GM19467 (cell line): ENCODE measurements at regions not wholly inside any gene's neighbourhood (a gene's known extent, or its start where the extent isn't known, plus 50 kb on each side); places are given as distances from the start of the nearest gene placed in this dataset.

Experiments used
- ATAC-seq: cut with Tn5 transposase; IDR thresholded peaks from one replicate; pipeline ENCODE4 v1.9.1; 2021; ENCODE audit warnings: mild to moderate bottlenecking, moderate library complexity; ENCODE audit not compliant: unreplicated experiment

DNA sequence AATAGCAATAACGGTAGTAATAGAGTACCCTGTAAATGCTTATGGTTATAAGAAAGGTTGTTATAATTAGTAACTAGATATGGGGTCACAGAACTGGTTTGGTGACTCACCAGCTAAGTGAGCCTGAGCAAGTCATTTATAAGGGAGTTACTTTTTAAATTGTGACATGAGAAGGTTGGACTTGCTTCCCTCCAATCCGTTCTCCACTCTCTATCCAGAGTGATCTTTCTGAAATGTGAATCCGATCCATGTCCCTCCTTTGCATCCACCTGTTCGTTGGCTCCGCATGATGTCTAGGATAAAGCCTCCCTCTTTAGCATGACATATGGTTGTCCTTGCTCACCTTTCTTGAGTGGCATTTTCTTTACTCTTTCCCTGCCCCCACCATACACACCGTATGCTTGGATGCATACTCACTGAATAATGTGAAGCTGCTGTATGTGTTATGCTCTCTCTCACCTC lies 83.1 kb downstream of the CDC42EP3 start:
- ATAC-seq, result no peak

DNA sequence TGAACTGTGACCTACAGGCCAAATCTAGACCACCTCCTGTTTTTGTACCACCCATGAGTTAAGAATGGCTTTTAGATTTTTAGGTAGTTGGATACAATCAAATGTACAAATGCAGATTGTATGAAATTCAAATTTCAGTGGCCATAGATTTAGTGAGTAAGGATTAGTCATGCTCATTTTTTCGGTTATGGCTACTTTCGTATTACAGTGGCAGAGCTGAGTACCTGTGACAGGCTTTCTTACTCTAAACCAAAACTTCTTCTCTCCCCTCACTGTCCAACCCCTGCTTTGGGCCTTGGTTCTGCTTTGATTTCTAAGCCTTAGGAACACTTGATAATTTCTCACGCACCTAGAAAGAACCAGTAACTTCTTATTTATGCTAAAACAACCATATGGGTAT lies 82.1 kb downstream of the CDC42EP3 start:
- ATAC-seq, result no peak

DNA sequence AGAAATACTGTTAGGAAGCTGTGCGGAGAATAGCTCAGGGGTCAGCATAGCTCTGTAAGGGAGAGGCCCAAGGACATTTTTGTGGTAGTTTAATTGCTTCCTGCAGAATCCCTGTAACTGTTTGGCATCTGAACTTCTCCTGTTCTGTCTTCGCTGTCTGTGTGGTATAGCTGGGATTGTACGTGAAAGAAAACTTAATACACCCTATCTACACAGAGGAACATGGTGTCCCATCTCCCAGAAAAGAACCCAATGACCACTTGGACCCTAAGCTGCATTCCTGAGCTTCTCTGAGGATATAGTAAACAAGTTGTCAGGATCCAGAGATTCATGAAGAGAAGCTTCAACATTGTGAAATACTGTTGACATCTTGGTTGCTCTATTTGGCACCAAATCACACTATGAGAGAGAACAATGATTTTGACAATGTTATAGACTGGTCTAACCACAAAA lies 81.3 kb downstream of the CDC42EP3 start:
- no peak for ATAC-seq
